ENCODE measurements at regions not wholly inside any gene's neighbourhood (a gene's known extent, or its start where the extent isn't known, plus 50 kb on each side); places are given as distances from the start of the nearest gene placed in this dataset.

DNA sequence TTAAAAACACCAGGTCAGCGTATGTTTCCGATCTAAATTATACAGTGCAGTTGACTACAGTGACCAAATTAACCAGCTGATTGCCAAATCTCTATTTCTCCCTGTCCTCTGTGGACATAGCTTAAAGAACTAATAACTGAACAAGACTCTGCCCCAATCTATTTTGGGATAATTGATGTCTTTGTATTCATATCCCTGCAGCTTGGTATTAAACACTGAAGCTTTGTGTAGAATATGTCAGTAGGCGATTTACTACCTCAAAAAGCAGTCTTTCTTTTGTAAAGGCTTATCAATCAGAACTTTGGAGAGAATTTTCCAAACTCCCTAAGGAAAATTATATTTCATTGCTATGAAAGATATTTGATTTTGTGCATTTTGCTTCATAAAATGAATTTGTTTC lies 258.2 kb downstream of the SOX2 start:
- Histone ChIP-seq H3K4me3 (ENCODE audit: low read depth, low read length) (no peak overlapping the region), H3K4me1 (ENCODE audit: control insufficient read depth, insufficient read depth, low read length, unreplicated experiment) (no peaks in the 10 kb centered on the region), H2AFZ (ENCODE audit: low read length, unreplicated experiment) (no peak overlapping the region), H3K36me3 (ENCODE audit: insufficient read depth, low read length) (no peaks in the 10 kb centered on the region), H3K27ac (ENCODE audit: low read depth, low read length) (no peak overlapping the region), H3K27me3 (ENCODE audit: insufficient read depth, low read length) (no peaks in the 10 kb centered on the region), H3K79me2 (ENCODE audit: control insufficient read depth, insufficient read depth, low read length, unreplicated experiment) (no peaks in the 10 kb centered on the region)

- no peaks in the 10 kb centered on the region for H3K4me1 ChIP-seq (ENCODE audit: control insufficient read depth, insufficient read depth, low read length, unreplicated experiment)
- H2AFZ ChIP-seq (ENCODE audit: low read length, unreplicated experiment) = no peak overlapping the region
- no peaks in the 10 kb centered on the region for H3K36me3 ChIP-seq (ENCODE audit: insufficient read depth, low read length)
- no peaks in the 10 kb centered on the region for H3K79me2 ChIP-seq (ENCODE audit: control insufficient read depth, insufficient read depth, low read length, unreplicated experiment)
- H3K27me3 ChIP-seq (ENCODE audit: insufficient read depth, low read length) = no peaks in the 10 kb centered on the region
- H3K27ac ChIP-seq (ENCODE audit: low read depth, low read length) = no peak overlapping the region
- no peak overlapping the region for H3K4me3 ChIP-seq (ENCODE audit: low read depth, low read length)
Observed at GRCh38 chr3:181971424-181971823, 259.7 kb downstream of the SOX2 start.

DNA sequence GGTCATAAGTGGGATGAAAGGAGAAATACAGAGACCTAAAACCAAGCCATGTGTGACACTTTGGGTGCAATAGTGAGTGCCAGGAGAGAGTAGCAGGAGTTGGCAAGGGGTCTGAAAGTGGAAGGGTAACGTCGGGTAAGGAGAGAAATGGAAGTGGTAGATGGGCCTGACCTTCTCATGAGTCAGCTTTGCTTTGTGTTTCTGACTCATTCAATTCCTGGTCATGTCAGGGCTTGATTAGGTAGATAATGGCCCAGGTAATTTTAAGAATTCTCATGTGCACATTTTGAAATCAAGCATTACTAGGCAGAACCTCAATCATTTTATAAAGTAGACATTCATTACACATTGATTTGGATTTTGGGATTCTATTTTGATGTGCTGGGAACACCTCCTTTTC lies 262.5 kb downstream of the SOX2 start:
- no peaks in the 10 kb centered on the region for H3K4me1 ChIP-seq (ENCODE audit: control insufficient read depth, insufficient read depth, low read length, unreplicated experiment)
- no peak overlapping the region for H2AFZ ChIP-seq (ENCODE audit: low read length, unreplicated experiment)
- H3K27me3 ChIP-seq (ENCODE audit: insufficient read depth, low read length) = no peaks in the 10 kb centered on the region
- no peak overlapping the region for H3K4me3 ChIP-seq (ENCODE audit: low read depth, low read length)
- H3K79me2 ChIP-seq (ENCODE audit: control insufficient read depth, insufficient read depth, low read length, unreplicated experiment) = no peaks in the 10 kb centered on the region
- no peaks in the 10 kb centered on the region for H3K36me3 ChIP-seq (ENCODE audit: insufficient read depth, low read length)
- H3K27ac ChIP-seq (ENCODE audit: low read depth, low read length) = no peak overlapping the region

DNA sequence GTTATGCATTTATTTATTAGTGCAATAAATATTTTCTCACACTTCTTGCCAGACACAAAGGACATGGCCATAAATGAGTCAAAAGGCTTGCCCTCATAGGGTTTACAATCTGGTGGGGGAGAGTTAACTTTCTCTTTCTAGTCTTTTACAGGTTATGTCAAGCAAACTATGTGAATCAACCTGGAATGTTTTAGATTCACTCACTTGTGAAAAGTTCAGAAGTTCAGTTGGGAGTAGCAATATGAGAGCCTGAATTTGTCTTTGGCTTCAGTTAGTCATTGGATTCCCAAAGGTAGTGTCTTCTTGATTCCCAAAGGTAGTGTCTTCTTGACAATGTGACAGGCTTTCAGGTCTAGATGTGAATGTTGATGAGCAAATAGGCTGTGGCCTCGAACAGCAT lies 264.8 kb downstream of the SOX2 start:
- H3K4me3 ChIP-seq (ENCODE audit: low read depth, low read length) = no peak overlapping the region
- no peaks in the 10 kb centered on the region for H3K36me3 ChIP-seq (ENCODE audit: insufficient read depth, low read length)
- no peaks in the 10 kb centered on the region for H3K79me2 ChIP-seq (ENCODE audit: control insufficient read depth, insufficient read depth, low read length, unreplicated experiment)
- H3K4me1 ChIP-seq (ENCODE audit: control insufficient read depth, insufficient read depth, low read length, unreplicated experiment) = no peaks in the 10 kb centered on the region
- no peak overlapping the region for H3K27ac ChIP-seq (ENCODE audit: low read depth, low read length)
- H2AFZ ChIP-seq (ENCODE audit: low read length, unreplicated experiment) = no peak overlapping the region
- no peaks in the 10 kb centered on the region for H3K27me3 ChIP-seq (ENCODE audit: insufficient read depth, low read length)

DNA sequence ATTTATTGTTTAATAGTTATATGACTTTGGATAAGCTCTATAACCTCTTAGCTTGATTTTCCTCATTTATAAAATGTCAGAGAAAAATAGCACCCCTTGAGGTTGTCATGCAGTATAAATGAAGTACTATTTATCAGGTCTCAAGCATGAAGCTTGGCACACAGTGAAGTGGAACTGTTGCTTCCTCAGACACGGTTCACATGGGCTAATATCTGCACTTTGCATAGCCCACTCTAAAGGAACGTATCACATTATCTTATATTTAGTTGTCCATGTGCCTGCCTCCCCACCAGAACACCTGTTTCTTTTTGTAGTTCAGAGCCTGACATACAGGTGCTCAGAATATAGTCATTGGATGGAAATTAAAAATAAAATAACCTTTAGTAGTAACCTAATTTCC lies 273.7 kb downstream of the SOX2 start:
- H3K27me3 ChIP-seq (ENCODE audit: insufficient read depth, low read length) = no peaks in the 10 kb centered on the region
- H2AFZ ChIP-seq (ENCODE audit: low read length, unreplicated experiment) = no peak overlapping the region
- no peaks in the 10 kb centered on the region for H3K36me3 ChIP-seq (ENCODE audit: insufficient read depth, low read length)
- no peak overlapping the region for H3K4me3 ChIP-seq (ENCODE audit: low read depth, low read length)
- no peaks in the 10 kb centered on the region for H3K79me2 ChIP-seq (ENCODE audit: control insufficient read depth, insufficient read depth, low read length, unreplicated experiment)
- H3K4me1 ChIP-seq (ENCODE audit: control insufficient read depth, insufficient read depth, low read length, unreplicated experiment) = no peaks in the 10 kb centered on the region
- H3K27ac ChIP-seq (ENCODE audit: low read depth, low read length) = no peak overlapping the region

DNA sequence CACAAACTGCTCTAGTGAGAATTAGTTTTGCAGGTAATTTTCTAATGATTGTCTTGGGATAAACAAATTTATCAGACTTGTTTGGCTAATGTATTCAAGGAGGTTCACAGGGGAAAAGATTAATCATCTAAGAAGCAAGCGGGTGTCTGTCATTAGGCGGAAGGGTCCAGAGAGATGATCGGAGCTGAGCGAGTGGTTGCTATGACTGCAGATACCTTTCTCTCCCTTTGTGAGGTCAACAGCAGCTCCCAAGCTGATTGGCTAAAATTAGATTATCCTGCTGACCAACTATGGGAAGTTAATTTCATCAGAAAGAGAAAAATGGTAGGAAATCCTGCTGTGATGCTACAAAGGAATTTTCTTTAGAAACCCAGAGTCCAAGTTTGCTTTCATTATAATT lies 276.0 kb downstream of the SOX2 start:
- H3K36me3 ChIP-seq (ENCODE audit: insufficient read depth, low read length) = no peaks in the 10 kb centered on the region
- H3K27ac ChIP-seq (ENCODE audit: low read depth, low read length) = no peak overlapping the region
- no peaks in the 10 kb centered on the region for H3K4me1 ChIP-seq (ENCODE audit: control insufficient read depth, insufficient read depth, low read length, unreplicated experiment)

GRCh38 chr3:181998828-181999227 lies 287.1 kb downstream of the SOX2 start:
- no peaks in the 10 kb centered on the region for H3K4me1 ChIP-seq (ENCODE audit: control insufficient read depth, insufficient read depth, low read length, unreplicated experiment)
- no peak overlapping the region for H3K27ac ChIP-seq (ENCODE audit: low read depth, low read length)
- H3K79me2 ChIP-seq (ENCODE audit: control insufficient read depth, insufficient read depth, low read length, unreplicated experiment) = no peaks in the 10 kb centered on the region
- no peak overlapping the region for H2AFZ ChIP-seq (ENCODE audit: low read length, unreplicated experiment)
- H3K36me3 ChIP-seq (ENCODE audit: insufficient read depth, low read length) = no peaks in the 10 kb centered on the region
- H3K27me3 ChIP-seq (ENCODE audit: insufficient read depth, low read length) = no peaks in the 10 kb centered on the region
- H3K4me3 ChIP-seq (ENCODE audit: low read depth, low read length) = no peak overlapping the region

More for the DNA sequence above, 276.0 kb downstream of the SOX2 start:
- H2AFZ ChIP-seq (ENCODE audit: low read length, unreplicated experiment) = no peak overlapping the region
- no peak overlapping the region for H3K4me3 ChIP-seq (ENCODE audit: low read depth, low read length)
- no peaks in the 10 kb centered on the region for H3K79me2 ChIP-seq (ENCODE audit: control insufficient read depth, insufficient read depth, low read length, unreplicated experiment)
- H3K27me3 ChIP-seq (ENCODE audit: insufficient read depth, low read length) = no peaks in the 10 kb centered on the region

GRCh38 chr3:181999314-181999713 lies 287.6 kb downstream of the SOX2 start:
- Histone ChIP-seq H3K36me3 (ENCODE audit: insufficient read depth, low read length) (no peaks in the 10 kb centered on the region), H3K4me1 (ENCODE audit: control insufficient read depth, insufficient read depth, low read length, unreplicated experiment) (no peaks in the 10 kb centered on the region), H3K4me3 (ENCODE audit: low read depth, low read length) (no peak overlapping the region), H3K79me2 (ENCODE audit: control insufficient read depth, insufficient read depth, low read length, unreplicated experiment) (no peaks in the 10 kb centered on the region), H2AFZ (ENCODE audit: low read length, unreplicated experiment) (no peak overlapping the region), H3K27me3 (ENCODE audit: insufficient read depth, low read length) (no peaks in the 10 kb centered on the region), H3K27ac (ENCODE audit: low read depth, low read length) (no peak overlapping the region)

DNA sequence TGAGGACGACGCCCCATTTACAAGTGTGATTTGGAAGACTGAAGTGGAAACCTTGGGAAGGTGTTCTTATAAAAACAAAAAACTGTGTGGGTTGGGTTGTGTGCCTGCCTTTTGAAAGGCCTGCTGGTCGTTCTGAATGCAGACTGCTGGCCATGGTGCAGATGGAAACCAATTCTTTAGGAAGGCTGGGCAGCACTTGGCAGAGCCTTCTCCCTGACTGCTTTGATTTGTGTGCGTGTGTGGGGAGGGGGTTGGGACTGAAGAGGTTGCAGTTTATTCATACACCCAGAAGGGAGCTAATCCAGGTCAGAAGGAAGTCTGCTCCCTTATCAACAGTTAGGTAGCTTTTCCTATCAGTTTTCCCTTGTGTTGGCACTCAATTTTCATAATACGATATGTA lies 288.7 kb downstream of the SOX2 start:
- no peak overlapping the region for H3K4me3 ChIP-seq (ENCODE audit: low read depth, low read length)
- H3K4me1 ChIP-seq (ENCODE audit: control insufficient read depth, insufficient read depth, low read length, unreplicated experiment) = no peaks in the 10 kb centered on the region
- no peaks in the 10 kb centered on the region for H3K79me2 ChIP-seq (ENCODE audit: control insufficient read depth, insufficient read depth, low read length, unreplicated experiment)
- H2AFZ ChIP-seq (ENCODE audit: low read length, unreplicated experiment) = no peak overlapping the region
- no peaks in the 10 kb centered on the region for H3K27me3 ChIP-seq (ENCODE audit: insufficient read depth, low read length)
- H3K36me3 ChIP-seq (ENCODE audit: insufficient read depth, low read length) = no peaks in the 10 kb centered on the region
- no peak overlapping the region for H3K27ac ChIP-seq (ENCODE audit: low read depth, low read length)

- H3K79me2 ChIP-seq (ENCODE audit: control insufficient read depth, insufficient read depth, low read length, unreplicated experiment) = no peaks in the 10 kb centered on the region
- H3K4me1 ChIP-seq (ENCODE audit: control insufficient read depth, insufficient read depth, low read length, unreplicated experiment) = no peaks in the 10 kb centered on the region
- H2AFZ ChIP-seq (ENCODE audit: low read length, unreplicated experiment) = no peak overlapping the region
Observed at GRCh38 chr3:182005219-182005618, 293.5 kb downstream of the SOX2 start.

GRCh38 chr3:182005701-182006100 lies 294.0 kb downstream of the SOX2 start:
- no peaks in the 10 kb centered on the region for H3K36me3 ChIP-seq (ENCODE audit: insufficient read depth, low read length)
- H3K4me3 ChIP-seq (ENCODE audit: low read depth, low read length) = no peak overlapping the region
- no peaks in the 10 kb centered on the region for H3K4me1 ChIP-seq (ENCODE audit: control insufficient read depth, insufficient read depth, low read length, unreplicated experiment)
- H3K27ac ChIP-seq (ENCODE audit: low read depth, low read length) = no peak overlapping the region
- H3K27me3 ChIP-seq (ENCODE audit: insufficient read depth, low read length) = no peaks in the 10 kb centered on the region
- no peak overlapping the region for H2AFZ ChIP-seq (ENCODE audit: low read length, unreplicated experiment)
- H3K79me2 ChIP-seq (ENCODE audit: control insufficient read depth, insufficient read depth, low read length, unreplicated experiment) = no peaks in the 10 kb centered on the region

More at GRCh38 chr3:182005219-182005618, 293.5 kb downstream of the SOX2 start:
- Histone ChIP-seq H3K27ac (ENCODE audit: low read depth, low read length) (no peak overlapping the region), H3K36me3 (ENCODE audit: insufficient read depth, low read length) (no peaks in the 10 kb centered on the region), H3K4me3 (ENCODE audit: low read depth, low read length) (no peak overlapping the region), H3K27me3 (ENCODE audit: insufficient read depth, low read length) (no peaks in the 10 kb centered on the region)
